ENCODE measurements at regions not wholly inside any gene's neighbourhood (a gene's known extent, or its start where the extent isn't known, plus 50 kb on each side); places are given as distances from the start of the nearest gene placed in this dataset.

DNA sequence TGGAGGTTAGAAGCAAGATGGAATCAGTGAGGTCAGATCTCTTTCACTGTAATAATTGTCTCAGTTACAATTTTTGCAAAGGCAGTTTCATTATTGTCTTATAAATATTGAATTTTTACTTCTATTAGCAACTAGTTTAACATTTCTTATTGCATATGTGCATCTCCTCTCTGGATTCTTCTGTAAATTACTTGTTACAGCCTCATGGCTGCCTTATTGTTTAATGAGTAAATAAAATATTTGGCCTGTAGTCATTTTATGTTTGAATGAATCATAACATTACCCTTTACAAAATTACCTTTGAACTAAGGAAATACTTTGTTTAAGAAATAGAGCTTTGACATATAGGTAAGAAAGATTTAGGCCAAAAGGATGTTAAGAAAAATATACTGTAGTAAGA lies 212.4 kb downstream of the SLITRK6 start:
- TF ChIP-seq, protein P1, sequence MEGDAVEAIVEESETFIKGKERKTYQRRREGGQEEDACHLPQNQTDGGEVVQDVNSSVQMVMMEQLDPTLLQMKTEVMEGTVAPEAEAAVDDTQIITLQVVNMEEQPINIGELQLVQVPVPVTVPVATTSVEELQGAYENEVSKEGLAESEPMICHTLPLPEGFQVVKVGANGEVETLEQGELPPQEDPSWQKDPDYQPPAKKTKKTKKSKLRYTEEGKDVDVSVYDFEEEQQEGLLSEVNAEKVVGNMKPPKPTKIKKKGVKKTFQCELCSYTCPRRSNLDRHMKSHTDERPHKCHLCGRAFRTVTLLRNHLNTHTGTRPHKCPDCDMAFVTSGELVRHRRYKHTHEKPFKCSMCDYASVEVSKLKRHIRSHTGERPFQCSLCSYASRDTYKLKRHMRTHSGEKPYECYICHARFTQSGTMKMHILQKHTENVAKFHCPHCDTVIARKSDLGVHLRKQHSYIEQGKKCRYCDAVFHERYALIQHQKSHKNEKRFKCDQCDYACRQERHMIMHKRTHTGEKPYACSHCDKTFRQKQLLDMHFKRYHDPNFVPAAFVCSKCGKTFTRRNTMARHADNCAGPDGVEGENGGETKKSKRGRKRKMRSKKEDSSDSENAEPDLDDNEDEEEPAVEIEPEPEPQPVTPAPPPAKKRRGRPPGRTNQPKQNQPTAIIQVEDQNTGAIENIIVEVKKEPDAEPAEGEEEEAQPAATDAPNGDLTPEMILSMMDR (IDR thresholded peaks at IDR 0.05): no peak
- TF ChIP-seq EP300 (IDR thresholded peaks at IDR 0.05) (no peak), POLR2A (IDR thresholded peaks at IDR 0.05) (no peak), POLR2AphosphoS5 (IDR thresholded peaks at IDR 0.05) (no peak)

Data from upper lobe of left lung (tissue), 4 donors.